ENCODE measurements at regions not wholly inside any gene's neighbourhood (a gene's known extent, or its start where the extent isn't known, plus 50 kb on each side); places are given as distances from the start of the nearest gene placed in this dataset.

DNA sequence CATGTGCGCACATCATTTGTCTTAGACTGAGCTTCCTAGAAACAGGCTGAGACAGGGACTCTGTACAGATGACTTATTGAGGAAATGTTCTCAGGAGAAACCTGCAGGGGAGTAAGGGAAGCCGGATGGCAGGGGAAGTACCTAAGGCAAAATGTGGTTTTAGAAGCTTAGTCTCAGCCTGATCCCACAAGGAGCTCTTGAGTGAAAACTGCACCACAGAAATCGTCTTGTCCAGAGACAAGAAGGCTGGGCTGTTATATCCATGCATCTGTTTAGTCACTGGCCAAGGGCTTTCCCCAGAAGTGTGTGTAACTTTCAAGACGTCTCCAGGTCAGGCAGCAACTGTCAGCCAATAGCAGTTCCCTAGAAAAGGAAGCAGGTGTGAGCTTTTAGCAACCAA lies 86.0 kb downstream of the FUNDC1 start:
- WGBS (ENCODE audit: extremely low coverage, insufficient read length, low lambda C conversion rate), result no CpG with 5 or more reads among the region's 4 CpGs
- no peak overlapping the region for H3K4me2 ChIP-seq (ENCODE audit: insufficient read depth, insufficient read length, low read length)
- no peak overlapping the region for H4K5ac ChIP-seq (ENCODE audit: insufficient read length, low read depth, low read length)
- H3K23me2 ChIP-seq (ENCODE audit: insufficient read length, low read depth, low read length, poor library complexity, severe bottlenecking), result no peaks in the 10 kb centered on the region
- H2BK120ac ChIP-seq (ENCODE audit: low read depth, low read length, poor library complexity, severe bottlenecking), result no peak overlapping the region
- no peaks in the 10 kb centered on the region for H4K20me1 ChIP-seq (ENCODE audit: control insufficient read depth, insufficient read depth, insufficient read length)
- no peak overlapping the region for H2BK5ac ChIP-seq (ENCODE audit: insufficient read length, low read length)
- DNase-seq, result no peak
- H3K4me1 ChIP-seq (ENCODE audit: insufficient read depth, low read length), result no peaks in the 10 kb centered on the region
- no peak overlapping the region for H3K9ac ChIP-seq (ENCODE audit: extremely low read depth, insufficient read length, low read length)
- no peaks in the 10 kb centered on the region for H3K4me1 Mint-ChIP-seq
- no peak overlapping the region for H4K8ac ChIP-seq (replicated peaks; ENCODE audit: insufficient read length, low read depth, low read length)
- H3K23ac ChIP-seq (ENCODE audit: insufficient read length, low read depth, low read length), result no peak overlapping the region
- H4K91ac ChIP-seq (ENCODE audit: insufficient read length, low read depth, low read length), result no peak overlapping the region
- TF ChIP-seq, protein P1, sequence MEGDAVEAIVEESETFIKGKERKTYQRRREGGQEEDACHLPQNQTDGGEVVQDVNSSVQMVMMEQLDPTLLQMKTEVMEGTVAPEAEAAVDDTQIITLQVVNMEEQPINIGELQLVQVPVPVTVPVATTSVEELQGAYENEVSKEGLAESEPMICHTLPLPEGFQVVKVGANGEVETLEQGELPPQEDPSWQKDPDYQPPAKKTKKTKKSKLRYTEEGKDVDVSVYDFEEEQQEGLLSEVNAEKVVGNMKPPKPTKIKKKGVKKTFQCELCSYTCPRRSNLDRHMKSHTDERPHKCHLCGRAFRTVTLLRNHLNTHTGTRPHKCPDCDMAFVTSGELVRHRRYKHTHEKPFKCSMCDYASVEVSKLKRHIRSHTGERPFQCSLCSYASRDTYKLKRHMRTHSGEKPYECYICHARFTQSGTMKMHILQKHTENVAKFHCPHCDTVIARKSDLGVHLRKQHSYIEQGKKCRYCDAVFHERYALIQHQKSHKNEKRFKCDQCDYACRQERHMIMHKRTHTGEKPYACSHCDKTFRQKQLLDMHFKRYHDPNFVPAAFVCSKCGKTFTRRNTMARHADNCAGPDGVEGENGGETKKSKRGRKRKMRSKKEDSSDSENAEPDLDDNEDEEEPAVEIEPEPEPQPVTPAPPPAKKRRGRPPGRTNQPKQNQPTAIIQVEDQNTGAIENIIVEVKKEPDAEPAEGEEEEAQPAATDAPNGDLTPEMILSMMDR (conservative IDR thresholded peaks at IDR 0.05), result no peak
- no peaks in the 10 kb centered on the region for H3K79me2 ChIP-seq (ENCODE audit: insufficient read depth, low read length)
- no peak overlapping the region for H3K4me3 Mint-ChIP-seq
- no peaks in the 10 kb centered on the region for H3K79me1 ChIP-seq (ENCODE audit: insufficient read depth, low read depth, low read length, poor library complexity, severe bottlenecking)
- no peak overlapping the region for H2BK15ac ChIP-seq (ENCODE audit: low read depth, low read length)
- no peak overlapping the region for H3K56ac ChIP-seq (ENCODE audit: insufficient read length, low read depth, low read length)
- no peak overlapping the region for H3T11ph ChIP-seq (ENCODE audit: low read length)
- no peak overlapping the region for H3K18ac ChIP-seq (ENCODE audit: insufficient read length, low read depth, low read length)
- no peak overlapping the region for H3K4ac ChIP-seq (ENCODE audit: low read depth, low read length)
- no peak overlapping the region for H3K14ac ChIP-seq (ENCODE audit: insufficient read depth, low read length)
- no peak overlapping the region for H2AK5ac ChIP-seq (ENCODE audit: insufficient read length, low read length)
- peaks cover 46% of the 10 kb centered on the region for H3K9me3 ChIP-seq (ENCODE audit: control insufficient read depth, low read depth, low read length)
- no peak overlapping the region for H2AFZ ChIP-seq (ENCODE audit: low read length)
- no peak overlapping the region for H3K27ac ChIP-seq (ENCODE audit: insufficient read length, low read depth, low read length)
- peaks cover 2% of the 10 kb centered on the region for H3K27me3 Mint-ChIP-seq (ENCODE audit: low read depth)
- no peak overlapping the region for H2BK20ac ChIP-seq (ENCODE audit: low read depth, low read length, poor library complexity, severe bottlenecking)
- no peak overlapping the region for H3K27ac Mint-ChIP-seq
- H3K36me3 Mint-ChIP-seq (ENCODE audit: insufficient read depth in 1 of 3, low read depth in 3 of 3), result no peaks in the 10 kb centered on the region
- H3K9me3 Mint-ChIP-seq, result peaks cover 59 to 75% of the 10 kb centered on the region in 2 experiments
- no peaks in the 10 kb centered on the region for H3K27me3 ChIP-seq (ENCODE audit: insufficient read depth, low read length)
- no peak overlapping the region for H2BK12ac ChIP-seq (ENCODE audit: insufficient read length, low read depth, low read length)

Data from H9 (cell line).